ENCODE measurements at regions not wholly inside any gene's neighbourhood (a gene's known extent, or its start where the extent isn't known, plus 50 kb on each side); places are given as distances from the start of the nearest gene placed in this dataset.

GRCh38 chr1:230499496-230499895 is 73.4 kb upstream of the PGBD5 start:
- TF ChIP-seq CTCF (IDR thresholded peaks at IDR 0.05) (no peak), EZH2 (IDR thresholded peaks at IDR 0.05) (no peak), EZH2phosphoT487 (IDR thresholded peaks at IDR 0.05) (no peak)

Data from neural progenitor cell (in vitro differentiated cells).